Gastroesophageal sphincter (tissue), 3 donors: ENCODE measurements at regions not wholly inside any gene's neighbourhood (a gene's known extent, or its start where the extent isn't known, plus 50 kb on each side); places are given as distances from the start of the nearest gene placed in this dataset.

Experiments
- EP300 ChIP-seq: sonication (generic); formaldehyde crosslinking; IDR thresholded peaks from one replicate; pipeline ENCODE4 v1.6.1; 2017; ENCODE audit warnings: antibody characterized with exemption, mild to moderate bottlenecking
- TF ChIP-seq, protein P1 (sequence below), 4 experiments: fragments of 200-600 bp in 2 of 4; fragments of 450-650 bp in 2 of 4; sonication (generic) in 1 of 4; IDR thresholded peaks; one replicate each; pipeline ENCODE4 v1.5.1; 2017 to 2019; ENCODE audit warnings: antibody characterized with exemption in 4 of 4, mild to moderate bottlenecking in 2 of 4, moderate library complexity in 2 of 4

DNA sequence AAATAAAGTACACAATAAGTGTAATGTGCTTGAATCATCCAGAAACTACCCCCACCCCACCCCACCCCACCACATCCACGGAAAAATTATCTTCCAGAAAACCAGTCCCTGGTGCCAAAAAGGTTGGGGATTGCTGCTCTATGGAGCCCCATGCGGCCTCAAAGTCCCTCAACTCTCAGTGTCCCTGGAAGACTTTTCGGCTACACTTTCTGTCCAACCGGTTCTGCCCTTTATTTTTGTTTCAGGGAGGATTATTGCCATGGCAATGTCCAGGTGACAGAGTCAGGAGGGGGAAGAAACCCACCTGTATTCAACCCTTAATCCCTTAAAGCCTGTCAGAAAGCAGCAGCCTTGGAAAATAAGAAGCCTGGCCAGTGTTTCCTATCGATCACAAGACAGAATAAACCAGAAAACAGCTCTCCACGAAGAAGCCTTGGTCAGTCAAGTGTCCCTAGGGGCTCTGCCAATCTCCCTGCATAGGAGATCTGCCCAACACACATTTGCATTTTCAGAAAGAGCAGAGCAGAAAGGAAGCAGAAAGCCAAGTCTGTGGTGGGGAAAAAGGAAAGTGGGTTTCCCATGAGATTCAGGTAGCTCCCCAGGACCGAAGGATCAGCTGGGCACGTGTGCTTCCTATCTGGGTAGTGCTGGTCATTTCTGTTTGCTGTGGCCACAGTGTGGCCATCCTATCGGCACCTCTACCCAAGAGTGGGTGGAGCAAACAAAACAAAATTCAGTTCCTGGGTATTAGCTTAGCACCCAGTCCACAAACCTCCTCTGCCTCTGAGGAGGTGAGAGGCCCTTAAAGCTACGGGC lies 342.7 kb downstream of the SOX9 start:
- TF ChIP-seq, protein P1, sequence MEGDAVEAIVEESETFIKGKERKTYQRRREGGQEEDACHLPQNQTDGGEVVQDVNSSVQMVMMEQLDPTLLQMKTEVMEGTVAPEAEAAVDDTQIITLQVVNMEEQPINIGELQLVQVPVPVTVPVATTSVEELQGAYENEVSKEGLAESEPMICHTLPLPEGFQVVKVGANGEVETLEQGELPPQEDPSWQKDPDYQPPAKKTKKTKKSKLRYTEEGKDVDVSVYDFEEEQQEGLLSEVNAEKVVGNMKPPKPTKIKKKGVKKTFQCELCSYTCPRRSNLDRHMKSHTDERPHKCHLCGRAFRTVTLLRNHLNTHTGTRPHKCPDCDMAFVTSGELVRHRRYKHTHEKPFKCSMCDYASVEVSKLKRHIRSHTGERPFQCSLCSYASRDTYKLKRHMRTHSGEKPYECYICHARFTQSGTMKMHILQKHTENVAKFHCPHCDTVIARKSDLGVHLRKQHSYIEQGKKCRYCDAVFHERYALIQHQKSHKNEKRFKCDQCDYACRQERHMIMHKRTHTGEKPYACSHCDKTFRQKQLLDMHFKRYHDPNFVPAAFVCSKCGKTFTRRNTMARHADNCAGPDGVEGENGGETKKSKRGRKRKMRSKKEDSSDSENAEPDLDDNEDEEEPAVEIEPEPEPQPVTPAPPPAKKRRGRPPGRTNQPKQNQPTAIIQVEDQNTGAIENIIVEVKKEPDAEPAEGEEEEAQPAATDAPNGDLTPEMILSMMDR (IDR thresholded peaks at IDR 0.05): no peak
- TF ChIP-seq EP300: no peak
